Globus pallidus (tissue), 1 donor: ENCODE measurements at regions not wholly inside any gene's neighbourhood (a gene's known extent, or its start where the extent isn't known, plus 50 kb on each side); places are given as distances from the start of the nearest gene placed in this dataset.
A peak's percentile ranks its signal among the peaks of the same experiment; 100 is the strongest.

Source experiments
- DNase-seq: peaks from one replicate; pipeline ENCODE4 v3.0.0-alpha.2; 2015; ENCODE audit warnings: low spot score

DNA sequence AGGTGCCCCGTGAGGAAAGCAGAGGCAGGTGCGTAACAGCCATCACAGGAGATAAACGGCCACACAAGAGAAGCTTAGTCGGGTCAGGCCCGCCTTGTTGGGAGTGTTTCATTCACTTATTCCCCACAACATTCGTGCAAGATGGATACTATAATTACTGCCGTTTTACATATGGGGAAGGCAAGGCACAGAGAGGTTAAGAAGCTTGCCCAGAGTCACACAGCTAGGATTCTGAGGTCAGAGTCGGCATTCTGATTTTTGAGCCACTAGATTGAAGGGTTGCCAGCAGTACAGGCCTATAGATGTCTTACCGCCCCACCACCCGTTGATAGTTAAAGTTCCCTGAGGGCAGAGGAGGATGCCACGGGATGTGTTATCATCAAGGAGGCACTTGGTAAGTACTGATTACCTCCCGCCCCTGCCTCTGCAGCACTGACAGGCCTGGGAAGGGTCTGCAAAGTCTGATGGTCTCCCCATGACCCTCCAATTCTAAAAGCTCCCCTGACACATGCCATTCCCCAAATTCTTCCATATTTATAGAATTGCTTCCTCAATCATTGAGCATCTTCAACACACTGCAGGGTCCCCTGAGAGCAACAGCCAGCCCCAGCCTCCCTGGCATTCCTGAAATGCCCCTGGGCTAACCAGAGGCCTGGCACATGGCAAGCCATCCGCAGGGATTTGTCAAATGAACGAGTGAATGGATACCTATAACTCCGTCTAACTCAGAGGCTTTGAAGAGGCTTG, 74.7 kb upstream of the CLDN14 start:
- DNase-seq = no peak

DNA sequence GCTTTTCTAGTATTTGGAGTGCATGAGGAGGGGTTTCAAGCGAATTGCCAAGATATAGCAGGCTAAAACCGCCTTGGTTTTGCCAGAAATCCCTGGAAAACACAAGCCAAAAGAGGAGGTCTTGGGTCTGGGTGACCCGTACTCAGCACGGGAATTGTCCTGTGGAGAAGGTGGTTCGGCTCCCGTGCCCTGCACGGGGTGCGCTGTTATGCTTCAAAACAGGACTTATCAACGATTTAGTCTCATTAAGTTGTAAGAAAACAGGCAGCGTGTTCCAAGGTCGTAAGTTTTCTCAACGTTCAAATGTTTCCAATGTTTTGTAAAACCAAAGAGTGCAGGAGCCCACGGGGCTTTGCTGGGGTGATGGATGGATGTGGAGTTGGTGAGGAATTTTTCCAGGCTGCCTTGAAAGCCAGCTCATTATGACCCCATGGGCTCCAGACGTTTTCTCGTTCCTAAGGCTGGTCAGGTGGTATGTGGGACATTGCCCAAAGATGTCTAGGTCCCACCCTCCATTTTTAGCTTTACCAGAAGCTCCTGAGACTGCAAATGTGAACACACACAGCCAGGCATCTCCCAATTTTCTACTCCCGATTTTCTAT, 75.4 kb upstream of the CLDN14 start:
- no peak for DNase-seq

DNA sequence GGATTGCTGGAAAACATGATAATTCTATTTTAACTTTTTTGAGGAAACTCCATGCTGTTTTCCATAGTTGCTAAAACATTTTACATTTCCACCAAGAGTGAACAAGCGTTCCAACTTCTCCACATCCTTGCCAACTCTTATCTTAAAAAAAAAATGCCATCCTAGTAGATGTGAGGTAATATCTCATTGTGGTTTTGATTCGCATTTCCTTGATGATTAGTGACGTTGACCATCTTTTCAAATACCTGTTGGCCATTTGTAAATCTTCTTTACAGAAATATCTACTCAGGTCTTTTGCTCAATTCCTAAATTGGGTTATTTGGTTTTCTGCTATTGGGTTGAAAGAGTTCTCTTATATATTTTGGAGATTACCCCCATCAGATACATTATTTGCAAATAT, 77.4 kb upstream of the CLDN14 start:
- no peak for DNase-seq

DNA sequence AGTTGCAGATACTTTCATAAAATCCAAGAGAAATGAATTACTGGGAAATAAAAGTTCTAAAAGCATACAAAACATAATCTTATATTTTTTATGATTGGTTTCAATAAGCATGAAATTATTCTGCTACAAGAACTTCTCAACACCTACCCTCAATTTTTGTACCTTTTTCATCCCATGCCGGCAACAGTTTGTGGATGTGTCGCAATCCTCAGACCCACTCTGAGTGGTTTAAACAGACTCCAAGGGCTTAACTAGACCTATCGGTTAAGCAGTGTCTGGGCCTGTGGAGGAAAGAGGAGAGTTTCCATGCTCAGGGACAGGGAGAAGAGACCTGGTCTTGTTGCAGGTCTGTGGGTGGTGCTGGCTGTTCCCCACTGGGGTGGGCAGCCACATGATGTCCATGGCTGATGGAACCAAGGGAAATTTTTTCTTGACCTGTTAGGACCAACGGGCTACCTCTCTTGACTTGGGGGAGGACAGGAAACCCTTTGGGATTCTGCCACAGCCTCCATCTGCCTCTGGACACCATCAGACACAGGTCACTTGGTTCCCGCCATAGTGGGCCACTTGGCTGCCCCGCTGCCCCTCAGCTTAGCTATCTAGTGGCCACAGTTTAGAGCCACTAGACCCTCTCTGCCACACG, 81.1 kb upstream of the CLDN14 start:
- no peak for DNase-seq

DNA sequence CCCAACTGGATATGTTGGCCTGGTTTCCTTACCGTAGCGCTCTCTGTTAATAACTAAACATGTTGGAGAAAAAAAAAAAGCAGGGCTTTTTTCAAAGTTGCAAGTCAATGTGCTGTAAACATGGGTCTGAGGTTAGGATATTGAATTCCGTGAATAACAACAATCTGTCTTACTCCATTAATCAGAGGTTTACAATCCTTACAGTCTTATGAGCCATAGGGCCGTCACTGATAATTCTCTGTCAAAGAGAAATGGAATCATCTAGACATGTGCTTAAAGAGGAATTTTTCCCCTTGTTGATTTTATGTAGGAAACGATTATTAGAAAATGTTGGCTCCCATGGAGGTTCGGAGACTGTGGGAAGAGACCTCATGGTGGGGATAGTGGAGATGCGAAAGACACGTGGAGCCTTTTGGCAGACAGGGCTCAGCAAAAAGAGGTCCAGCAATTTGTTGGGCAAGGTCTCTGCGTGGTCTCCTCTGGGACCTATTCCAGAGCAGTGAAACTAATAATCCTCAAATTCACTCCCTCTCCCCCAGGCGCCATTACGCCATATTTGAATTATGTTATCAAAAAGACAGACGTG, 83.5 kb upstream of the CLDN14 start:
- DNase-seq = no peak

DNA sequence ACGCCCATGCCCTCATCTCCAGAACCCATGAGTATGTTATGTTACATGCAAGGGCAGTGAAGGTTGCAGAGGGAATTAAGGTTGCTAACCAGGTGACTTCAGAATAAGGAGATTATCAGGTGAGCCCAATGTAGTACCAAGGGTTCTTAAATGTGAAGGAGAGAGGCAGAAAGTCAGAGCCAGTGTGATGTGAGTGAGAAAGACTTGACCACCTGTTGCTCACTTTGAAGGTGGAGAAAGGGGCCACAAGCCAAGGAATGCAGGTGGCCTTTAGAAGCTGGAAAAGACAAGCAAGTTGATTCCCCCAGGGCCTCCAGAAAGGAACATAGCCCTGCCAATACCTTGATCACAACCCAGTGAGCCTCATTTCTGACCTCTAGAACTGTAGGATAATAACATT, 84.7 kb upstream of the CLDN14 start:
- no peak for DNase-seq

DNA sequence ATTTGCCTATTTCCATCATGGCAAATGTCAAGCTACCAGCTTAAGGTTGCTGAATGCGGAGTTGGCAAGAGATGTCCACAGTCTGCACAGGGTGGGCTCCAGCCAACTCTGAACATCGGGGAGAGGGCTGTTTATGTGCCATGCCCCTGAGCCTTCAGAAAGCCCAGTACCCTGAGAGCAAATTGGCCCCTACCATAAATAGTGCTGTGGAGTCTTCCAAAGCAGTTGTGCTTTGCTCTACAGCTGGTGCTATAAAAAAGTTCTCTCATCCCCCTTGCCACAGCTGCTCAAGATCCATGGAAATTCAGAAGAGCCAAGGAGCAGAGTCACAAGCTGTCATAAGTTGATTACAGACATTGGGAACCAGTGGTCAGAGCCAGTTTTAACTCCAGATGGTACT, 85.6 kb upstream of the CLDN14 start:
- DNase-seq = no peak

DNA sequence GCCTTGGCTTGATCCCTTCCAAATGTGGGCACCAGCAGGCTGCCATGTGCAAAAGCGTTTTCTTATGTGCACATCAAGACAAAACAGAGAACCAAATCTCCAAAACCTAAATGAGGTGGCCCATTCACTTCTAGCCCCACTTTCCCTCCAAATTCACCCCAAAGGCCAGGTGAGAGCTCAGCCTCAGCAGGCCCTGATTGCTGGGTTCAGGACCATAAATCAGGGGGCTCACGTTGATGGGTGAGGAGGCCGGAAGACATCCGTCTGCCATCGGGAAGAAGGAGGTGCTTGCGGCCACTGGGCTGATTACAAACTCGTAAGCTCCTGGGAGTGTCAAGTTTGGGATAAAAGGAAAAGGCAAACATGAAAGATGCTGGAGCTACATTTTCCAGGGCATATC, 86.7 kb upstream of the CLDN14 start:
- no peak for DNase-seq

DNA sequence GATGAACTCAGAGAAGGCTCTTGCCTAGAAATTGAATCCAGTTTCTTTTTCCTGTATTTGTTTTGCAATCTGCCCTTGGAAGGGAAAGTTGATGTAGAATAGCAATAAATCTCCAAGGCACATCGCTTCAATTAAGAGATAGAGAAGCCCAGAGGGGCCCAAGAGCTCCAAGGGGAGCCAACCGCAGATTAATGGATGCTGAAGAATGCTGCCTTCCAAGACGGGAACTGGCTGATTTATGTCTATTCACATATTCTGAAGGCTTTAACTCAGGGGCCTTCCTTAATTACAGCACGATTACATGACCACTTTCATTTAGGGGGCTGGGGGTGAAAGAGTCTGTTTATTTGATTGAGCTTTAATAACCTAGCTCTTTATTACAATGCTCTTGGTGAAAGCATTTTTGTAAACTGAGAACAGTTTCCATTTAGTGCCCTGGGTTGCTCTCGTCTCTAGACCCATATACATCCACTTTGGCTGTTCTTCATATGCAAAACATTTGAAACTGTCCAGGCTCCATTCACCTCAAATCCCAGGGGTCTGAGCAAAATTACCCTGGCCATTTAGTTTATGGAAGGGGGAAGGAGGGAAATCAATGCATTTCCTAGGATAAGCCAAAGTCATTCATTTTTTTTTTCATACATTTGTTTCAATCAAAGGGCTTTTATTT, 87.4 kb upstream of the CLDN14 start:
- no peak for DNase-seq

DNA sequence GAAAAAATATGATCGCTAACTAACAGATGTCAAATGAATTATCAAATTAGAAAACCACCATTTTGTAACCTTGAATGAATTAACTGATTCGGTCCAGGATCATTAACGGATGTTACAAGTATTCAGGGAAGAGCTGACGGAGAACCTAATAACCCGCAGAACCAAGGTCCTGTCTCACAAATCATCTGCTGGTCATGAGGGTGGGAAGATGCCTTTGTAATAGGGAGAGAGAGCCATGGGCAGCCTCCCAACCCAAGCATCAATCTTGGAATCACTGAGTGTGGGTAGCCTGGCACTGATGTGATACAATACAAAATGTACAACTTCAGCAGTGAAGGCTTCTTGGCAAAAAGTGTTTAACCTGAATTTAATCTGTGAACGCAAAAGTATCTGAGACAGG, 89.6 kb upstream of the CLDN14 start:
- no peak for DNase-seq

DNA sequence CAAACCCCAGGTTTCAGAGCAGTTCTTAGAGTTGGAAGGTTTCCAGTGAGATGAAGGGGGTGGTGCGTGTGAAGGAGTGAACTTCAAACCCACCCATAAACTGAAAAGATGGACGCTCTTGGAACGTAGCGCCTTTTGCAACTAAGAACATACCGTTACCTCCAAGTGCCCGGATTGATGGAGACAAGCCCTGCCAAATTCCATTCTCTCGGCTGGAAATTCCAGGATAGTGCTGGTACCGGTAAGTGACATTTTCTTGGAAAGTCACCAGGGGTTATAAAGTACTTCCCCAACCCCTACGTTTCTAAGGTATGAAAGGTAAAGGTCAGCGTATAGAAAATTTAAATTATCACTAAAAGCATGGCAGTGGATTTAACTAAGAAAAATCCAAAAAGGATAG, 91.6 kb upstream of the CLDN14 start:
- DNase-seq = no peak

DNA sequence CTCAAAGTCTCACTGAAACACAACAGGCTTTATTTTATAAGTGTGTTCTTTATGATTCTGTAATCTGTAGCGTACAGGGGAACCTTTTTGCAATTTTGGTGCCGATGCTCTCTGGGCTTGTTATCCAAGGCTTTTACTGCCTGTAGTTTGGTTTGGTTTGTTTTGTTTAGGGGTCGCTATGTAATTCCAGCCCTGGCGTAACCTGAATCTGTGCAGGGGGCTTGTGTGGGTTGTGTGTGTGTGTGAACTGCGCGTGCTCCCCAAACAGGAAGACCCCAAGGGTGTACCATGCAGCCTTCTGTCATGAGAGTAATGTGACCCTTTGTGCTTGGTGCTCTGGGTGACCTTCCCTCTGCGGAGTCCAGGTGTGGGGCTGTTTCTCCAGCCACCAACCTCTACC, 92.1 kb upstream of the CLDN14 start:
- DNase-seq = no peak

DNA sequence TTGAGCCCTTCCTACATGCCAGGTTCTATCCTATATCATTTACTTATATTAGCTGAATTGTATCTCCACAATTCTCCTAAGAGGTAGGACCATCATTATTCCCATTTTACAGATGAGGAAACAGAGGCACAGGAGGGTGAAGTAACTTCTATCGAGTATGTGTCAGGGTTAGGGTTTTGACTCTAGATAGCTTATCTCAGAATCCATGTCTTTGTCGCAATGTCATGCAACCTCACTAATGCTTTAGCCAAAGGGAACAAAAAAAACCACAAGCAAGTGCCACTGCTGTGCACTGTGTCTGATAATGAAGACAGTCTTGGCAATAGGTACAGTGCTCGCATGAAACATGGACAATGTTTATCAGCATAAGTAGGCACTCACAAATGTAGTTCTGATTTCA, 95.4 kb upstream of the CLDN14 start:
- no peak for DNase-seq

DNA sequence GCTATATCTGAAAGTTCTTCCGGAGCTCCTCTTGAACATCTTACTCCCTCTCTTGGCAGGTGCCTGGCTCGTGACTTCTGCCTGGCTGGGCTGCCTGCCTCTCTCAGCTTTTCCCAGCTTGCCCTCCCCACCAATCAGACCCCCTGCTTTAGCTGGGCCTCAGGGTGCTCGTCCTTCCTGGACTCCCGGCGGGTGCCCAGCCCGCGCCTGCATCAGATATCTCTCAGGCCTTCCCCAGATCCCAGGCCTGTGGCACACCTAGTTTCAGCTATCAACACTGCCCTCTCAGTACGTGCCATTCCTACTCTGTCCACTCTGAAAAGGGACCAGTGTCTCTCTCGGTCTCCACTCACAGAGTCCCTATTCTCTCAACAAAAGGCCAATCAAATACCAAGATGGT, 96.5 kb upstream of the CLDN14 start:
- no peak for DNase-seq

DNA sequence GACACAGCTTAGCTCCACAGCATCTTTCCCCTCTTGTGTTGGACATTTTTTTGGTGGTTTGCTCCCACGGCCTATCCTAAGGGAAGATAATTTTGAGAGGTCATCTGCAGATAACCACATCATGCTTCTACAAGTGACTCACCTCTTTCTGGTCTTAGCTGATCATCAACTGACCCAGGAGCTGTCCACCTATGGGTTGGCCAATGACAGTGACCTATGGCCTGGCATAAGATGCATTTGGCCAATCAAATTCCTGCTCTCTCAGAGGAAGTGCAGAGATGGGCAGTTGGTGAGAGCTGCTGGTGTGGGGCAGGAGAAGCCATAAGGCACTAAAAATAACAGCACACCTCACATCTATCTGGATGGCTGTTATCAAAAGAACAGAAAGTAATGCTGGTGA, 100.0 kb upstream of the CLDN14 start:
- DNase-seq = no peak

DNA sequence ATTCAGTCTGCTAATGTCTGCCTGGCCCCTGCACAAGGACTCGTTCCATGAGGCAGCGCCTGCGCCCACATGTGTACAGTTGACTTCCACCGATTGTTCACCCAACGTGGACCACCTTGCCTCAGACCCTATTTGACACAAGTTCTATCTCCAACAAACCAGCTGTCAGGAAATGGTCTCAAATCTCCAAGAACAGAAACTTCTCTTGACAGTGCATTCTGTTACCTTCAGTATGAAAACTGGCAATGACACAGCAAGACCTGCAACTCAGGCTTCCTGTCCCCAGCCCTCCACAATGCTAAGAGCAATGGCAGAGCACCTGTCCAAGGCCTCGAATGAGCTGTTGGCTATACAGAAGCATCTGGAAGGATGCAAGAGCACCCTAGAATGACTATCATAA, 102.3 kb upstream of the CLDN14 start:
- no peak for DNase-seq

DNA sequence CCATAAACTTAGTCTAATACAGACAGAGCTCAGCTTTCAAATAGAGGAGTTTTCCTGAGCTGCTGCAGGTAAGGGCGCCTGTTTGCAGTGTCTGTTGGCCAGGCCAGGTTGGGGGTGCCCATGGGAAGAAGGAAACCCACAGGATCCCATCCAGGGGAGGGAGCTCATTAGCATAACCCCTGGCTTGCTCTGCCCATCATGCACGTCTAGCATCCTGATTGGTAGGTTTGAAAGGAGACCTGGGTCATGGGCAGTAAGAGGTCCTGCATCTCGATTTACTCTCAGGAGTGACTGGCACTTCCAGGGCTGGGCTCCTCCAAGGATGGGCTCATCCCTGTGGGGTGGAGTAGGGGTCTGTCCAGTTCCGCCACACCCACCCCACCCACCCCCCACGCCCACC, 103.7 kb upstream of the CLDN14 start:
- DNase-seq = no peak

DNA sequence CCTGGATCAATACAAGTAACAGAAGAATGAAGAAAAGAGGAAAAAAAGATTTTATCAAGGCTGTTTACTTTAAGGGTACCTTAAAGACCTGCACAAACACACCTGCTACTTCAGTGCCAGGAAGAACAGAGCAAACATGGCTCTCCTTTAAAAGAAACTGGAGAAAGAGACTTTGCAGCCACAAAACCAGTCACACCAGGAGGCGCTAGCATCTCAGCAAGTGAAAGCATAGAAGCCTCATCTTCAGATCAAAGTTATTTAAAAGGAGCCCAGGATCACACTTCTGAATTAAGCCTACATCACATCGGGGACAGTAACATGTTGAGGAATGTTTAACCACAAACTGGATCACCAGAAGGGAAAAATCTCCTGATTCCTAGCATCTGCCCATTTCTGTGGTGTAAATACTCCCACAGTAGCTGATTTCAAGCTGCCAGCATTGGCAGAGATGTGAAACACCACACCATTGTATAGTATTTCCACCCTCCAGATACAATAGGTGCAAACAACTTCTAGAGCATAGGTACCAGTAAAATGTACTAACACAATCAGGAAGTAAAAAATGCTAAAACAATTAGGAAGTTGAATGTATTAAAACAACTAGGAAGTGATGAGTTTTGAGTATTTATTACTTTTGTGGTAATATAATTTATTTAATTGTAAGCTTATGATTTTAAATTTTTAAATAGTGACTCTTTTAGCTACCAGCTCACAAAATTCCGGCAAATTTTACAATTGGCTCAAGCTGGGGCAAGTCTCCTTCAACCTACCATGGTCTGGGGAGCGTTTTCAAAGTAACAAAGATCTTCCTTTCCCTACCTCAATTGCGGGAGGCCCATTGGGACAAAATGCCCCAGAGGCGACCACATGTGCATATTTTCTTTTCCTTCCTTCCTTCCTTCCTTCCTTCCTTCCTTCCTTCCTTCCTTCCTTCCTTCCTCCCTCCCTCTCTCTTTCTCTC, 105.3 kb upstream of the CLDN14 start:
- no peak for DNase-seq

DNA sequence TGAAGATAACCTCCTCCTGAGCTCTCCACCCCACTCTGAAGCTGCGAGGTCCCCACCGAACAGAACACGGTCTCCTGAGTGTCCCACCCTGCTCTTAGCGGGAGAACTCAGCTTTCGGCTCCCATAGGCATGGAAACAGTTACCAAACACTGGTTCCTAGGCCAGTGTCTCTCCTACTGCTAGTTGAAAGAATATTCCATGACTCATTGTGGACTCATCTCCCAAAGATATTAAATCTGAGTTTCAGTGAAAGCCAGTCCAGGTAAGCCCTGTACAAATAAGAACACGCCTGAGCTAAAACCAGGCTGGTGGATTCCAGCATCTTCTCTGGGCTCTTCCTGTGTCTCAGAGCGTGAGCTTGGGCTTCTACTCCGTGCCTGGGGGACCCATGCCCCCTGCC, 107.5 kb upstream of the CLDN14 start:
- DNase-seq = no peak

DNA sequence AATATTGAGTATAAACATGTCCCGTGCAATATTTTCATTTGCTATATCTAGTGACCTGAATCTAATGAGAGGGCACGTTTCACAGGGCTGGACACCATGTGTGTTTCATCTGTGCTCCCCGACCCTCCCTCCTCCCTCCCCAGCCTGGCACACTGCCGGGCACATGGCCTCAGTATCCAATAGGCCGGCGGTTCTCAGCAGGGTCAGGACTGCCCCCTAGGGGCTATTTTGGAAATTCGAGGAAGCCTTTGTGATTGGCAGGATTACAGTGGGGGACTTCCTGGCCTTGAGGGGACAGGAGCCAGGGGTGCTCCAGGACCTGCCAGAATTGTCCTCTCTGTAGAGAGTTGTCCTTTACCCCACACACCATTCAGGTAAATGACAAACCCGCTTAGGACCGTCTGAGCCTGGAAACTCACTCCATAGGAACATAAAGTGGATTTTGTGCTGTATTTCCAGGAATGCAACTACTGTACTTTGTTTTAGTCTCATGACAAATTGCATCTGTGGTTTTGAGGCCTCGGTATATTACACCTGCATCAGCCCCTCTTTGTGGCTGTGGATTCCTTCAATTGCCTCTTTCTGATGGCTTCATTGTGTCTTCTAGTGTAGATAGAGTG, 109.5 kb upstream of the SIM2 start:
- DNase-seq = peak; percentile 25

DNA sequence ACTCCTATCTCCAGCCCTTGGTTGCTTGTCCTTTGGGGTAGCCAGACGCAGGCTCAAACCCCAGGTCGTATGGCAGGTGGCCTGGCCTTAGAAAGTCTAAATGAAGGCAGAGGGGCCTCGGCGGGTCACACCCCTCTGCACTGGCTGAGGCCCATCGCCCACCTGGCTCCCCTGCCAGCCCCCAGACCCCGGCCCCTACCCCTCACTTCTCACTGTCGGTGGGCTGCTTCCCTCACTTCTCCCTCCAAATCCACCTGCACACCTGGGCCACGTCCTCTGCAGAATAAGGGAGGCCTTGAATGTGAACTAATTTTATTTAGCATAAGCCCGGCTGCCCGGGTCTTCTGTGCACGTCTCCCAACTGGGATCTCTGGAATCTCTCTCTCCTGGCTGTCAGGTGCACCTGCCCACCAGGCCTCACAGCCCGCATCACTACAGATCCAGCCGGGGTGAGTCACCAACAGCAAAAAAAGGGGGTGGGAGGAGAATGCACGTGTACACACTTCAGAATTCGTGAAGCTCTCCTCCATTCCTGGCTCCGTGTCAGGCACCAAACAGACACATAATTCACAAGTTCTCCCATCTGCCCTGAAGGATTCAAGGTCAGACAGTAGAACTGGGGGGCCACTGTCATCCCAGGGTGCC, 107.5 kb upstream of the SIM2 start:
- DNase-seq = no peak
